Upper lobe of left lung (tissue), 6 donors: ENCODE measurements at regions not wholly inside any gene's neighbourhood (a gene's known extent, or its start where the extent isn't known, plus 50 kb on each side); places are given as distances from the start of the nearest gene placed in this dataset.

Experiments used
- ATAC-seq, 2 donors: fragments of 200-7000 bp; cut with Tn5 transposase; one replicate each; pipeline ENCODE4 v1.9.1; 2022; ENCODE audit warnings: mild to moderate bottlenecking in 2 of 2, moderate library complexity in 2 of 2; ENCODE audit not compliant: low FRiP score in 2 of 2
- DNase-seq, 2 donors: peaks; one replicate each; pipeline ENCODE4 v3.0.0-alpha.2; 2019 to 2020
- H3K27ac ChIP-seq, 4 donors: fragments of 200-600 bp; sonication (generic); one replicate each; pipeline ENCODE4 v1.5.1; 2016 to 2019
- H3K27me3 ChIP-seq, 4 donors: fragments of 200-600 bp; sonication (generic); one replicate each; pipeline ENCODE4 v1.5.1; 2017 to 2019
- H3K36me3 ChIP-seq, 4 donors: fragments of 200-600 bp; sonication (generic); one replicate each; pipeline ENCODE4 v1.5.1; 2016 to 2019
- H3K4me1 ChIP-seq, 4 donors: fragments of 200-600 bp; sonication (generic); one replicate each; pipeline ENCODE4 v1.5.1; 2018 to 2019
- H3K4me3 ChIP-seq, 4 donors: fragments of 200-600 bp; sonication (generic); one replicate each; pipeline ENCODE4 v1.5.1; 2017 to 2019; ENCODE audit warnings: mild to moderate bottlenecking in 2 of 4, moderate library complexity in 1 of 4
- H3K9me3 ChIP-seq, 4 donors: fragments of 200-600 bp; sonication (generic); one replicate each; pipeline ENCODE4 v1.5.1; 2018 to 2019
- CTCF ChIP-seq, 6 experiments: fragments of 450-650 bp in 4 of 6; fragments of 200-600 bp in 2 of 6; sonication (generic) in 2 of 6; IDR thresholded peaks; one replicate each; pipeline ENCODE4 v1.5.1; 2016 to 2019; ENCODE audit warnings: antibody characterized with exemption in 6 of 6
- EP300 ChIP-seq, 4 donors: sonication (generic); formaldehyde crosslinking; IDR thresholded peaks; one replicate each; pipeline ENCODE4 v1.5.1; 2017; ENCODE audit warnings: antibody characterized with exemption in 4 of 4, control low read depth in 2 of 4
- POLR2A ChIP-seq, 4 donors: fragments of 450-650 bp; IDR thresholded peaks; one replicate each; pipeline ENCODE4 v1.5.1; 2016 to 2017; ENCODE audit warnings: antibody characterized with exemption in 4 of 4, mild to moderate bottlenecking in 2 of 4
- POLR2AphosphoS5 ChIP-seq, 2 donors: sonication (generic); formaldehyde crosslinking; IDR thresholded peaks; one replicate each; pipeline ENCODE4 v1.5.1; 2017; ENCODE audit warnings: antibody characterized with exemption in 2 of 2
- WGBS, 2 donors: methylation state at CpG; one replicate each; pipeline ENCODE4 v1.1.5; 2017 to 2018; 5-methylcytosine and 5-hydroxymethylcytosine counted together
- donor health status: DM: no; HTN: no; CAD: no; lungs with moderate emphysema.
- donor health status: DM: no; HTN: yes; CAD: no; lungs with severe emphysema.

- H3K4me1 ChIP-seq: no peaks in the 10 kb centered on the region
- no peak overlapping the region for H3K27ac ChIP-seq
- WGBS, 2 donors: 58 to 59% methylated on average over 4 of the region's 4 CpGs
- TF ChIP-seq CTCF (IDR thresholded peaks at IDR 0.05) (no peak), POLR2A (IDR thresholded peaks at IDR 0.05) (no peak), POLR2AphosphoS5 (IDR thresholded peaks at IDR 0.05) (no peak), EP300 (IDR thresholded peaks at IDR 0.05) (no peak)
- H3K36me3 ChIP-seq: no peaks in the 10 kb centered on the region
- DNase-seq (no peak), ATAC-seq (peak in 1 of 2 donors; percentile 26)
- no peak overlapping the region for H3K4me3 ChIP-seq
- no peaks in the 10 kb centered on the region for H3K27me3 ChIP-seq
- peaks cover 0 to 5% (median 2%) of the 10 kb centered on the region in 4 donors for H3K9me3 ChIP-seq
These were observed 404.7 kb downstream of the BCL11A start for GRCh38 chr2:60148716-60149115.

- WGBS, 2 donors: 61 to 65% methylated on average over 3 of the region's 3 CpGs
These were observed 413.3 kb downstream of the BCL11A start for GRCh38 chr2:60140185-60140584.

GRCh38 chr2:60136913-60137312, 416.5 kb downstream of the BCL11A start:
- Histone ChIP-seq H3K36me3 (no peaks in the 10 kb centered on the region), H3K27ac (no peak overlapping the region), H3K9me3 (peaks cover 0 to 11% (median 2%) of the 10 kb centered on the region in 4 donors), H3K27me3 (no peaks in the 10 kb centered on the region), H3K4me3 (no peak overlapping the region), H3K4me1 (no peaks in the 10 kb centered on the region)
- ATAC-seq (no peak), DNase-seq (no peak)
- TF ChIP-seq POLR2A (IDR thresholded peaks at IDR 0.05) (no peak), EP300 (IDR thresholded peaks at IDR 0.05) (no peak), CTCF (IDR thresholded peaks at IDR 0.05) (no peak)
- 85 to 88% methylated on average over 2 of the region's 2 CpGs for whole genome bisulfite sequencing, 2 donors

More at GRCh38 chr2:60140185-60140584, 413.3 kb downstream of the BCL11A start:
- no peak overlapping the region for H3K4me3 ChIP-seq
- DNase-seq (no peak), ATAC-seq (no peak)
- H3K27me3 ChIP-seq: no peaks in the 10 kb centered on the region
- peaks cover 0 to 11% (median 2%) of the 10 kb centered on the region in 4 donors for H3K9me3 ChIP-seq
- H3K4me1 ChIP-seq: no peaks in the 10 kb centered on the region
- no peak for TF ChIP-seq EP300 (IDR thresholded peaks at IDR 0.05)
- TF ChIP-seq POLR2A (IDR thresholded peaks at IDR 0.05): no peak
- no peak for TF ChIP-seq POLR2AphosphoS5 (IDR thresholded peaks at IDR 0.05)
- no peak for TF ChIP-seq CTCF (IDR thresholded peaks at IDR 0.05)
- H3K36me3 ChIP-seq: no peaks in the 10 kb centered on the region
- H3K27ac ChIP-seq: no peak overlapping the region

GRCh38 chr2:60127191-60127590, 426.3 kb downstream of the BCL11A start:
- Histone ChIP-seq H3K27ac (no peak overlapping the region), H3K27me3 (no peaks in the 10 kb centered on the region), H3K4me1 (no peaks in the 10 kb centered on the region), H3K9me3 (no peaks in the 10 kb centered on the region), H3K36me3 (no peaks in the 10 kb centered on the region), H3K4me3 (no peak overlapping the region)
- 88 to 98% methylated on average over 2 of the region's 2 CpGs for WGBS, 2 donors
- ATAC-seq (no peak), DNase-seq (no peak)
- TF ChIP-seq CTCF (IDR thresholded peaks at IDR 0.05) (no peak), POLR2AphosphoS5 (IDR thresholded peaks at IDR 0.05) (no peak), POLR2A (IDR thresholded peaks at IDR 0.05) (no peak), EP300 (IDR thresholded peaks at IDR 0.05) (no peak)

GRCh38 chr2:60125611-60126426, 427.6 kb downstream of the BCL11A start:
- TF ChIP-seq POLR2A (IDR thresholded peaks at IDR 0.05) (no peak), POLR2AphosphoS5 (IDR thresholded peaks at IDR 0.05) (no peak), EP300 (IDR thresholded peaks at IDR 0.05) (no peak), CTCF (IDR thresholded peaks at IDR 0.05) (no peak)
- Histone ChIP-seq H3K4me1 (no peaks in the 10 kb centered on the region), H3K4me3 (no peak overlapping the region), H3K27ac (no peak overlapping the region), H3K36me3 (no peaks in the 10 kb centered on the region), H3K27me3 (no peaks in the 10 kb centered on the region), H3K9me3 (no peaks in the 10 kb centered on the region)
- ATAC-seq (no peak), DNase-seq (no peak)
- 50 to 56% methylated on average over 8 of the region's 8 CpGs for WGBS, 2 donors
